HG03175 (cell line): ENCODE measurements at regions not wholly inside any gene's neighbourhood (a gene's known extent, or its start where the extent isn't known, plus 50 kb on each side); places are given as distances from the start of the nearest gene placed in this dataset.
A peak's percentile ranks its signal among the peaks of the same experiment; 100 is the strongest.
"Not testable (repeated sequence)": the region's sequence is repeated elsewhere in the genome, so short reads cannot be mapped to it uniquely, and the experiment has no call there.

ENCODE experiments used
- ATAC-seq: cut with Tn5 transposase; IDR thresholded peaks from one replicate; pipeline ENCODE4 v1.9.1; 2021; ENCODE audit warnings: mild to moderate bottlenecking, moderate library complexity; ENCODE audit not compliant: unreplicated experiment

GRCh38 chrY:18325499-18326279 lies 220.8 kb upstream of the HSFY1 start:
- not testable (repeated sequence) for ATAC-seq

- ATAC-seq: peak; percentile 81
Measured at GRCh38 chrY:18326280-18326875, 220.1 kb upstream of the HSFY1 start.

GRCh38 chrY:18342496-18342895 lies 204.0 kb upstream of the HSFY1 start:
- ATAC-seq: not testable (repeated sequence)
